ENCODE measurements at regions not wholly inside any gene's neighbourhood (a gene's known extent, or its start where the extent isn't known, plus 50 kb on each side); places are given as distances from the start of the nearest gene placed in this dataset.

- Histone ChIP-seq H3K27ac (no peak overlapping the region), H3K27me3 (no peaks in the 10 kb centered on the region), H3K36me3 (no peaks in the 10 kb centered on the region), H3K4me1 (no peaks in the 10 kb centered on the region), H3K9me3 (no peaks in the 10 kb centered on the region), H3K4me3 (no peak overlapping the region)
- peak in 1 of 4 donors; percentile 82 for ATAC-seq
- DNase-seq = no peak
- TF ChIP-seq CTCF (IDR thresholded peaks at IDR 0.05) = no peak
- 28% methylated on average over 3 of the region's 3 CpGs for WGBS (ENCODE audit: insufficient coverage, low coverage, low lambda C conversion rate, missing lambda C conversion rate)
- intact Hi-C loops (cut with DNase I) = no loop called here
Observed at GRCh38 chr6:21354805-21355238, 238.7 kb upstream of the SOX4 start.

- no peak overlapping the region for H3K27ac ChIP-seq
- H3K9me3 ChIP-seq = no peaks in the 10 kb centered on the region
- H3K36me3 ChIP-seq = no peaks in the 10 kb centered on the region
- no peak overlapping the region for H3K4me3 ChIP-seq
- no peaks in the 10 kb centered on the region for H3K4me1 ChIP-seq
- H3K27me3 ChIP-seq = no peaks in the 10 kb centered on the region
- intact Hi-C loops (cut with DNase I) = no loop called here
- TF ChIP-seq POLR2A (IDR thresholded peaks at IDR 0.05) (no peak), CTCF (IDR thresholded peaks at IDR 0.05) (no peak)
- ATAC-seq (no peak), DNase-seq (no peak)
- WGBS (ENCODE audit: insufficient coverage, low coverage, low lambda C conversion rate, missing lambda C conversion rate) = 89% methylated on average over 4 of the region's 4 CpGs
Observed at GRCh38 chr6:21355638-21356037, 237.9 kb upstream of the SOX4 start.

- Histone ChIP-seq H3K4me3 (no peak overlapping the region), H3K27me3 (no peaks in the 10 kb centered on the region), H3K36me3 (no peaks in the 10 kb centered on the region), H3K27ac (no peak overlapping the region), H3K9me3 (no peaks in the 10 kb centered on the region), H3K4me1 (no peaks in the 10 kb centered on the region)
- no peak for TF ChIP-seq POLR2A (IDR thresholded peaks at IDR 0.05)
- TF ChIP-seq CTCF (IDR thresholded peaks at IDR 0.05) = no peak
- ATAC-seq (no peak), DNase-seq (no peak)
- WGBS (ENCODE audit: insufficient coverage, low coverage, low lambda C conversion rate, missing lambda C conversion rate) = 100% methylated on average over 1 of the region's 8 CpGs
- intact Hi-C loops (cut with DNase I) = no loop called here
Observed at GRCh38 chr6:21357262-21357661, 236.3 kb upstream of the SOX4 start.

- Histone ChIP-seq H3K4me1 (no peaks in the 10 kb centered on the region), H3K9me3 (no peaks in the 10 kb centered on the region), H3K4me3 (no peak overlapping the region), H3K36me3 (no peaks in the 10 kb centered on the region), H3K27ac (no peak overlapping the region), H3K27me3 (no peaks in the 10 kb centered on the region)
- no peak for TF ChIP-seq CTCF (IDR thresholded peaks at IDR 0.05)
- no peak for TF ChIP-seq POLR2A (IDR thresholded peaks at IDR 0.05)
- ATAC-seq (no peak), DNase-seq (no peak)
- no CpG with 5 or more reads among the region's 2 CpGs for WGBS (ENCODE audit: insufficient coverage, low coverage, low lambda C conversion rate, missing lambda C conversion rate)
- intact Hi-C loops (cut with DNase I) = no loop called here
Observed at GRCh38 chr6:21359926-21360325, 233.6 kb upstream of the SOX4 start.

- intact Hi-C loops (cut with DNase I) = no loop called here
- 90% methylated on average over 6 of the region's 6 CpGs for WGBS (ENCODE audit: insufficient coverage, low coverage, low lambda C conversion rate, missing lambda C conversion rate)
- Histone ChIP-seq H3K27ac (no peak overlapping the region), H3K9me3 (no peaks in the 10 kb centered on the region), H3K4me1 (no peaks in the 10 kb centered on the region), H3K4me3 (no peak overlapping the region), H3K27me3 (no peaks in the 10 kb centered on the region), H3K36me3 (no peaks in the 10 kb centered on the region)
- ATAC-seq (no peak), DNase-seq (no peak)
- TF ChIP-seq POLR2A (IDR thresholded peaks at IDR 0.05) = no peak
- no peak for TF ChIP-seq CTCF (IDR thresholded peaks at IDR 0.05)
Observed at GRCh38 chr6:21360336-21360735, 233.2 kb upstream of the SOX4 start.
